GM10266 (cell line): ENCODE measurements at regions not wholly inside any gene's neighbourhood (a gene's known extent, or its start where the extent isn't known, plus 50 kb on each side); places are given as distances from the start of the nearest gene placed in this dataset.
A peak's percentile ranks its signal among the peaks of the same experiment; 100 is the strongest.
"Not testable (repeated sequence)": the region's sequence is repeated elsewhere in the genome, so short reads cannot be mapped to it uniquely, and the experiment has no call there.

Experiments used
- DNase-seq: peaks from one replicate; pipeline ENCODE4 v3.0.0; 2012; ENCODE audit errors: extremely low spot score
- CTCF ChIP-seq: IDR thresholded peaks from 2 replicates; pipeline ENCODE4 v1.5.1; 2012; ENCODE audit warnings: mild to moderate bottlenecking, low read depth; ENCODE audit not compliant: control insufficient read depth, insufficient read depth; ENCODE audit errors: missing control alignments

- TF ChIP-seq CTCF: no peak
Measured at GRCh38 chr4:138595171-138595570, 353.0 kb upstream of the SLC7A11 start.

GRCh38 chr4:138592796-138593195 is 350.6 kb upstream of the SLC7A11 start:
- TF ChIP-seq CTCF: no peak
- DNase-seq: no peak

More at GRCh38 chr4:138595171-138595570, 353.0 kb upstream of the SLC7A11 start:
- no peak for DNase-seq

- no peak for TF ChIP-seq CTCF
- DNase-seq: no peak
Measured at GRCh38 chr4:138591808-138592207, 349.7 kb upstream of the SLC7A11 start.

- TF ChIP-seq CTCF: no peak
- no peak for DNase-seq
Measured at GRCh38 chr4:138588501-138588900, 346.4 kb upstream of the SLC7A11 start.

- TF ChIP-seq CTCF: no peak
- DNase-seq: no peak
Measured at GRCh38 chr4:138579146-138579545, 337.0 kb upstream of the SLC7A11 start.

GRCh38 chr4:138577826-138578225 is 335.7 kb upstream of the SLC7A11 start:
- not testable (repeated sequence) for DNase-seq

- no peak for TF ChIP-seq CTCF
- no peak for DNase-seq
Measured at GRCh38 chr4:138577145-138577544, 335.0 kb upstream of the SLC7A11 start.

GRCh38 chr4:138576684-138577083 is 334.5 kb upstream of the SLC7A11 start:
- DNase-seq: no peak
- TF ChIP-seq CTCF: peak; percentile 12
